OCI-LY7 (cell line): ENCODE measurements at regions not wholly inside any gene's neighbourhood (a gene's known extent, or its start where the extent isn't known, plus 50 kb on each side); places are given as distances from the start of the nearest gene placed in this dataset.

Experiments
- CTCF ChIP-seq: fragments of 200-600 bp; sonication (generic); conservative IDR thresholded peaks from 2 replicates; pipeline ENCODE4 v1.5.1; 2014; ENCODE audit warnings: mild to moderate bottlenecking, antibody characterized with exemption, low read length, moderate library complexity, mixed read lengths
- EZH2phosphoT487 ChIP-seq: fragments of 200-600 bp; sonication (generic); IDR thresholded peaks from 2 replicates; pipeline ENCODE4 v1.6.1; 2018; ENCODE audit warnings: low read depth, borderline replicate concordance, mild to moderate bottlenecking, mixed run types, antibody characterized with exemption, low read length, moderate library complexity, mixed read lengths

DNA sequence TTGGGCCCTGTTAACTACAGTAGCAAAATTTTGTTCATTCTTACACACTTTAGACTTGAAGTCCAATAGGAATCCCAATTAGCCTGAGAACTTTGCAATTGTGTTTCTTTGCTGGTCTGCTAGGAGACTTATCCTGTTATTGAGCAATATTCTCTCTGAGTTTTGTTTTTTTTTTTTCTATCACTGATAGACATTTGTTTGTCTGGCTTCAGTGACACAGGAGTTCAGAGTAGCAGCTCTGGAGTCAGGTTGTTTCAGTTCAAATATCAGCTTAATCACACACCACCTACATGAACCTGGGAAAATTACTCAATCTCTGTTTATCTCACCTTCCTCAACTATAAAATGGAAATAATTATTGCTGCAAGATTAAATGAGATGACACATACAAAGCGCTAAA lies 360.2 kb upstream of the POU3F3 start:
- TF ChIP-seq CTCF (no peak), EZH2phosphoT487 (no peak)
